Keratinocyte (primary cell): ENCODE measurements at regions not wholly inside any gene's neighbourhood (a gene's known extent, or its start where the extent isn't known, plus 50 kb on each side); places are given as distances from the start of the nearest gene placed in this dataset.

Source experiments
- CTCF ChIP-seq, 3 experiments: IDR thresholded peaks in 1 of 3; conservative IDR thresholded peaks in 1 of 3; optimal IDR thresholded peaks in 1 of 3; 2 replicates in 2 of 3; 3 replicates in 1 of 3; pipeline versions ENCODE3 to v1.5.1; 2011; ENCODE audit warnings: low read length in 3 of 3, mild to moderate bottlenecking in 3 of 3, moderate library complexity in 2 of 3, control low read depth in 1 of 3, inconsistent platforms in 1 of 3; ENCODE audit not compliant: insufficient read depth in 2 of 3; ENCODE audit errors: extremely low read depth in 1 of 3
- EZH2 ChIP-seq: IDR thresholded peaks from one replicate; pipeline ENCODE4 v1.6.1; 2012; ENCODE audit warnings: inconsistent platforms, mild to moderate bottlenecking, low read length, moderate library complexity

DNA sequence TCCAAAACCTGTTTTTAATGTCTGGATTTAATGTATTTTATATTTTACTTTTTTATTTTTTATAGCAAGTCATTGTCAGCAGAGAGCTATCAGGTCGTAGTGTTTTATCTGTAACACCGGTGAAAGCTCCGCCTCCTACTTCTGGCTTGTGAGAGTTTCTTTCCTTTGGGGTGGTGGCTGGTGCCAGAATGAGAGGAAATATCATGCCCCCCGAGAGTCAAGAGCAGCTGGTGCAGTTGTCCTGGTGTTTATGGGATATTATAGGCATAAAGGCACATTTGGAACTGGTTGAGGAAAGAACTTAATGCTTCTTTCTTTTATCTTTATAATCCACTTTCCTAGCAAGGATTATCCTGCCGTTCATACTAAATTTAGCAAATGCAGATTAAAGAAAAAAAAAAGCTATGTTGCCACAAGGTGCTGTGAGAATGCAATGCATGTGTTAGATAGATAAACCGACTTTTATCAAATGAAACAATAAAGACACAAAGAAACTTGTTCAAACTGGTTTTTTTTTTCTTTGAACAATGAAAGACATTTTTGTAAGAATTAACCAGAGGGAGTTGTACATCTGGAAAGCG lies 260.1 kb upstream of the PLSCR5 start:
- TF ChIP-seq CTCF (optimal IDR thresholded peaks at IDR 0.05 in 1 of 3, IDR thresholded peaks at IDR 0.05 in 1 of 3, conservative IDR thresholded peaks at IDR 0.05 in 1 of 3; ENCODE audit: extremely low read depth in 1 of 3, insufficient read depth in 2 of 3, low read length in 3 of 3) (no peak), EZH2 (no peak)
